GM23338 (cell line): ENCODE measurements at regions not wholly inside any gene's neighbourhood (a gene's known extent, or its start where the extent isn't known, plus 50 kb on each side); places are given as distances from the start of the nearest gene placed in this dataset.

Experiments
- ATAC-seq: fragments of 200-7000 bp; cut with Tn5 transposase; 3 replicates; pipeline ENCODE4 v1.9.1; 2020
- DNase-seq: peaks from one replicate; pipeline ENCODE4 v3.0.0-alpha.2; 2015; ENCODE audit warnings: low spot score
- H2AFZ ChIP-seq: fragments of 200-600 bp; sonication (generic); 2 replicates; pipeline ENCODE4 v1.8.0; 2016; ENCODE audit warnings: antibody characterized with exemption, mild to moderate bottlenecking, moderate library complexity
- H3F3A ChIP-seq: fragments of 200-600 bp; sonication (generic); replicated peaks from 2 replicates; pipeline ENCODE4 v1.8.0; 2017; ENCODE audit warnings: antibody characterized with exemption, mixed run types, low read depth
- H3K27ac ChIP-seq: fragments of 200-600 bp; sonication (generic); 2 replicates; pipeline ENCODE4 v1.6.1; 2016; ENCODE audit warnings: low read depth
- H3K27me3 ChIP-seq: fragments of 200-600 bp; sonication (generic); 2 replicates; pipeline ENCODE4 v1.8.0; 2016; ENCODE audit warnings: mild to moderate bottlenecking, mixed run types, moderate library complexity; ENCODE audit not compliant: insufficient read depth
- H3K36me3 ChIP-seq: fragments of 200-600 bp; sonication (generic); 2 replicates; pipeline ENCODE4 v1.8.0; 2016; ENCODE audit warnings: mild to moderate bottlenecking; ENCODE audit not compliant: insufficient read depth
- H3K4me1 ChIP-seq: fragments of 200-600 bp; sonication (generic); 2 replicates; pipeline ENCODE4 v1.8.0; 2016; ENCODE audit warnings: mild to moderate bottlenecking, moderate library complexity; ENCODE audit not compliant: insufficient read depth
- H3K4me2 ChIP-seq: fragments of 200-600 bp; sonication (generic); 2 replicates; pipeline ENCODE4 v1.7.1; 2017; ENCODE audit warnings: mixed run types
- H3K4me3 ChIP-seq: fragments of 200-600 bp; sonication (generic); 2 replicates; pipeline ENCODE4 v1.6.1; 2016; ENCODE audit warnings: mixed run types
- H3K79me2 ChIP-seq: fragments of 200-600 bp; sonication (generic); replicated peaks from 2 replicates; pipeline ENCODE4 v1.8.0; 2017; ENCODE audit warnings: mild to moderate bottlenecking; ENCODE audit not compliant: insufficient read depth
- H3K9me2 ChIP-seq: fragments of 200-600 bp; sonication (generic); 2 replicates; pipeline ENCODE4 v1.8.0; 2017; ENCODE audit not compliant: insufficient read depth
- H4K20me1 ChIP-seq: fragments of 200-600 bp; sonication (generic); replicated peaks from 2 replicates; pipeline ENCODE4 v1.8.0; 2017; ENCODE audit warnings: mild to moderate bottlenecking; ENCODE audit not compliant: insufficient read depth
- H3K27ac Mint-ChIP-seq: 2 replicates; pipeline ENCODE4 v1.8.0; 2020; ENCODE audit warnings: inconsistent platforms, mild to moderate bottlenecking, moderate library complexity, mixed read lengths
- H3K27me3 Mint-ChIP-seq: 3 replicates; pipeline ENCODE4 v1.8.0; 2022; ENCODE audit warnings: low read depth, mild to moderate bottlenecking, moderate library complexity, mixed read lengths, inconsistent platforms; ENCODE audit not compliant: insufficient read depth, poor library complexity
- H3K36me3 Mint-ChIP-seq: 3 replicates; pipeline ENCODE4 v1.8.0; 2021; ENCODE audit warnings: low read depth, mild to moderate bottlenecking, inconsistent platforms, moderate library complexity, mixed read lengths
- H3K4me1 Mint-ChIP-seq: 3 replicates; pipeline ENCODE4 v1.8.0; 2020; ENCODE audit warnings: mild to moderate bottlenecking, inconsistent platforms, mixed read lengths
- H3K4me3 Mint-ChIP-seq: 3 replicates; pipeline ENCODE4 v1.8.0; 2021; ENCODE audit warnings: moderate library complexity, mild to moderate bottlenecking, inconsistent platforms, mixed read lengths
- H3K9me3 Mint-ChIP-seq: 3 replicates; pipeline ENCODE4 v1.8.0; 2020; ENCODE audit warnings: moderate library complexity, mild to moderate bottlenecking, inconsistent platforms, mixed read lengths
- CREB1 ChIP-seq: fragments of 250-450 bp; sonication (Bioruptor Pico); IDR thresholded peaks from 2 replicates; pipeline ENCODE4 v1.5.0; 2020; ENCODE audit warnings: low read depth, mild to moderate bottlenecking, moderate library complexity
- EZH2 ChIP-seq: fragments of 200-600 bp; sonication (generic); IDR thresholded peaks from one replicate; pipeline ENCODE4 v1.8.0; 2017; ENCODE audit warnings: antibody characterized with exemption, mild to moderate bottlenecking, low read depth; ENCODE audit not compliant: unreplicated experiment
- EZH2phosphoT487 ChIP-seq: fragments of 200-600 bp; sonication (generic); IDR thresholded peaks from one replicate; pipeline ENCODE4 v1.8.1; 2018; ENCODE audit warnings: antibody characterized with exemption; ENCODE audit not compliant: unreplicated experiment
- JUNB ChIP-seq: IDR thresholded peaks from one replicate; pipeline ENCODE4 v1.6.1; 2016; ENCODE audit warnings: antibody characterized with exemption; ENCODE audit not compliant: unreplicated experiment
- NANOG ChIP-seq: IDR thresholded peaks from 2 replicates; pipeline ENCODE4 v1.6.1; 2016; ENCODE audit warnings: antibody characterized with exemption, borderline replicate concordance
- POLR2AphosphoS5 ChIP-seq: IDR thresholded peaks from 2 replicates; pipeline ENCODE4 v1.6.1; 2016; ENCODE audit warnings: antibody characterized with exemption, low read depth
- STAT1 ChIP-seq: IDR thresholded peaks from one replicate; pipeline ENCODE4 v1.6.1; 2016; ENCODE audit warnings: antibody characterized with exemption; ENCODE audit not compliant: unreplicated experiment
- ZNF114 ChIP-seq: fragments of 250-450 bp; sonication (Bioruptor Pico); IDR thresholded peaks from 2 replicates; pipeline ENCODE4 v1.5.0; 2020; ENCODE audit warnings: mild to moderate bottlenecking, moderate library complexity
- ZNF331 ChIP-seq: fragments of 250-450 bp; sonication (Bioruptor Pico); IDR thresholded peaks from 2 replicates; pipeline ENCODE4 v1.5.0; 2020; ENCODE audit warnings: low read depth, mild to moderate bottlenecking, moderate library complexity
- TF ChIP-seq, protein P1 (sequence below): fragments of 250-450 bp; sonication (Bioruptor Pico); IDR thresholded peaks from 2 replicates; pipeline ENCODE4 v1.5.0; 2020; ENCODE audit warnings: mild to moderate bottlenecking, moderate library complexity

DNA sequence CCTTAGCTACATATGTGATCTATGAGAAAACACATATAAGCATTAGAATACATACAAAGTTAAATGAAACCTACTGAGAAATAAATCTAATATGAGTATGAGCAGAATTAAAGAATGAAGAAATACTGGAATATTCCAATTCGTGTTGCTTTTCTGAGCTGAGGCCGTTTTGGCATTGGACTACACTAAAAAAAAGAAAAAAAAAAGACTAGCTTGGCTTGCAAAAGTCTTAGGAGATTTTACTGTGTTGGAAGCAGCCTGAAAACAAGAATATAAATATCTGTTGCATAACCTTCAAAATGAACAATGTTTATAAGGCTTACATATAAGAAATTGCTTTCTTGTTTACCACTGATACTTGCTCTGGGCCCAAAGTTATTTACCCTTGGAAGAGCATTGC lies 562.8 kb downstream of the TMEM182 start:
- Mint-ChIP-seq H3K27ac (no peak overlapping the region), H3K9me3 (peaks cover 3% of the 10 kb centered on the region; the same call in 1 of the 3 replicates), H3K4me3 (no peak overlapping the region), H3K36me3 (peaks cover 4% of the 10 kb centered on the region; the same call in 2 of the 3 replicates), H3K27me3 (no peaks in the 10 kb centered on the region), H3K4me1 (peaks cover 7% of the 10 kb centered on the region; the same call in 2 of the 3 replicates)
- H3K4me1 ChIP-seq, result 0 out of 2 replicates have a peak, but pooled peaks cover 5% of the 10 kb centered on the region
- no peaks in the 10 kb centered on the region for H3F3A ChIP-seq
- no peak overlapping the region for H3K4me3 ChIP-seq
- no peaks in the 10 kb centered on the region for H4K20me1 ChIP-seq
- no peaks in the 10 kb centered on the region for H3K79me2 ChIP-seq
- ATAC-seq, result no peak
- no peaks in the 10 kb centered on the region for H3K27me3 ChIP-seq
- no peaks in the 10 kb centered on the region for H3K36me3 ChIP-seq
- no peak overlapping the region for H3K27ac ChIP-seq
- H2AFZ ChIP-seq, result no peak overlapping the region
- 0 out of 2 replicates have a peak, but pooled peaks cover 6% of the 10 kb centered on the region for H3K9me2 ChIP-seq
- H3K4me2 ChIP-seq, result no peak overlapping the region
- DNase-seq, result no peak
- TF ChIP-seq STAT1, result no peak
- no peak for TF ChIP-seq ZNF331 (CRISPR knock-in tag)
- no peak for TF ChIP-seq POLR2AphosphoS5
- TF ChIP-seq NANOG, result no peak
- TF ChIP-seq ZNF114 (CRISPR knock-in tag), result no peak
- TF ChIP-seq CREB1 (CRISPR knock-in tag), result no peak

DNA sequence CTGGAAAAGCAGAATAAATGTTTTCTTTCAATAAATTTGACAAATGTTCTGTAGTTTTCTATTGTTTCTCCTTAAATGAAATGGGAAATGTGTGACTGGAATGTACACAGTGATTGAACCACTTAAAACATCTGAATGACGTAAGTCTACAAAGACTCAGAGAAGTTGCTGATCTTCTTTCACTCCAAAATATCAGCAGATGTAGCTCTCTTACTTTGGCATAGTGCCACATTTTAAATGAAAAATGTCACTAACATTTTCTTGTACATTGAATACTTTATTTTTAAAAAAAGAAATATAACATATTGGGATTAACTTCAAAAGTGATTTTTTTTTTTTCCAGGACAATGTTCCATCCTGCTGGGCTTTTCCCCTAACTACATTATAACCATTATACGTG lies 565.6 kb downstream of the TMEM182 start:
- no peak overlapping the region for H3K4me3 ChIP-seq
- Mint-ChIP-seq H3K27me3 (no peaks in the 10 kb centered on the region), H3K9me3 (peaks cover 8% of the 10 kb centered on the region; the same call in 2 of the 3 replicates), H3K36me3 (peaks cover 11% of the 10 kb centered on the region), H3K4me1 (peaks cover 7% of the 10 kb centered on the region; the same call in 2 of the 3 replicates), H3K4me3 (no peak overlapping the region), H3K27ac (no peak overlapping the region)
- H3K36me3 ChIP-seq, result no peaks in the 10 kb centered on the region
- no peaks in the 10 kb centered on the region for H3F3A ChIP-seq
- H3K79me2 ChIP-seq, result no peaks in the 10 kb centered on the region
- no peak overlapping the region for H2AFZ ChIP-seq
- DNase-seq, result no peak
- H3K4me1 ChIP-seq, result 0 out of 2 replicates have a peak, but pooled peaks cover 5% of the 10 kb centered on the region
- H3K27me3 ChIP-seq, result no peaks in the 10 kb centered on the region
- no peaks in the 10 kb centered on the region for H4K20me1 ChIP-seq
- no peak overlapping the region for H3K4me2 ChIP-seq
- H3K27ac ChIP-seq, result no peak overlapping the region
- no peak for ATAC-seq
- 0 out of 2 replicates have a peak, but pooled peaks cover 6% of the 10 kb centered on the region for H3K9me2 ChIP-seq
- TF ChIP-seq, protein P1, sequence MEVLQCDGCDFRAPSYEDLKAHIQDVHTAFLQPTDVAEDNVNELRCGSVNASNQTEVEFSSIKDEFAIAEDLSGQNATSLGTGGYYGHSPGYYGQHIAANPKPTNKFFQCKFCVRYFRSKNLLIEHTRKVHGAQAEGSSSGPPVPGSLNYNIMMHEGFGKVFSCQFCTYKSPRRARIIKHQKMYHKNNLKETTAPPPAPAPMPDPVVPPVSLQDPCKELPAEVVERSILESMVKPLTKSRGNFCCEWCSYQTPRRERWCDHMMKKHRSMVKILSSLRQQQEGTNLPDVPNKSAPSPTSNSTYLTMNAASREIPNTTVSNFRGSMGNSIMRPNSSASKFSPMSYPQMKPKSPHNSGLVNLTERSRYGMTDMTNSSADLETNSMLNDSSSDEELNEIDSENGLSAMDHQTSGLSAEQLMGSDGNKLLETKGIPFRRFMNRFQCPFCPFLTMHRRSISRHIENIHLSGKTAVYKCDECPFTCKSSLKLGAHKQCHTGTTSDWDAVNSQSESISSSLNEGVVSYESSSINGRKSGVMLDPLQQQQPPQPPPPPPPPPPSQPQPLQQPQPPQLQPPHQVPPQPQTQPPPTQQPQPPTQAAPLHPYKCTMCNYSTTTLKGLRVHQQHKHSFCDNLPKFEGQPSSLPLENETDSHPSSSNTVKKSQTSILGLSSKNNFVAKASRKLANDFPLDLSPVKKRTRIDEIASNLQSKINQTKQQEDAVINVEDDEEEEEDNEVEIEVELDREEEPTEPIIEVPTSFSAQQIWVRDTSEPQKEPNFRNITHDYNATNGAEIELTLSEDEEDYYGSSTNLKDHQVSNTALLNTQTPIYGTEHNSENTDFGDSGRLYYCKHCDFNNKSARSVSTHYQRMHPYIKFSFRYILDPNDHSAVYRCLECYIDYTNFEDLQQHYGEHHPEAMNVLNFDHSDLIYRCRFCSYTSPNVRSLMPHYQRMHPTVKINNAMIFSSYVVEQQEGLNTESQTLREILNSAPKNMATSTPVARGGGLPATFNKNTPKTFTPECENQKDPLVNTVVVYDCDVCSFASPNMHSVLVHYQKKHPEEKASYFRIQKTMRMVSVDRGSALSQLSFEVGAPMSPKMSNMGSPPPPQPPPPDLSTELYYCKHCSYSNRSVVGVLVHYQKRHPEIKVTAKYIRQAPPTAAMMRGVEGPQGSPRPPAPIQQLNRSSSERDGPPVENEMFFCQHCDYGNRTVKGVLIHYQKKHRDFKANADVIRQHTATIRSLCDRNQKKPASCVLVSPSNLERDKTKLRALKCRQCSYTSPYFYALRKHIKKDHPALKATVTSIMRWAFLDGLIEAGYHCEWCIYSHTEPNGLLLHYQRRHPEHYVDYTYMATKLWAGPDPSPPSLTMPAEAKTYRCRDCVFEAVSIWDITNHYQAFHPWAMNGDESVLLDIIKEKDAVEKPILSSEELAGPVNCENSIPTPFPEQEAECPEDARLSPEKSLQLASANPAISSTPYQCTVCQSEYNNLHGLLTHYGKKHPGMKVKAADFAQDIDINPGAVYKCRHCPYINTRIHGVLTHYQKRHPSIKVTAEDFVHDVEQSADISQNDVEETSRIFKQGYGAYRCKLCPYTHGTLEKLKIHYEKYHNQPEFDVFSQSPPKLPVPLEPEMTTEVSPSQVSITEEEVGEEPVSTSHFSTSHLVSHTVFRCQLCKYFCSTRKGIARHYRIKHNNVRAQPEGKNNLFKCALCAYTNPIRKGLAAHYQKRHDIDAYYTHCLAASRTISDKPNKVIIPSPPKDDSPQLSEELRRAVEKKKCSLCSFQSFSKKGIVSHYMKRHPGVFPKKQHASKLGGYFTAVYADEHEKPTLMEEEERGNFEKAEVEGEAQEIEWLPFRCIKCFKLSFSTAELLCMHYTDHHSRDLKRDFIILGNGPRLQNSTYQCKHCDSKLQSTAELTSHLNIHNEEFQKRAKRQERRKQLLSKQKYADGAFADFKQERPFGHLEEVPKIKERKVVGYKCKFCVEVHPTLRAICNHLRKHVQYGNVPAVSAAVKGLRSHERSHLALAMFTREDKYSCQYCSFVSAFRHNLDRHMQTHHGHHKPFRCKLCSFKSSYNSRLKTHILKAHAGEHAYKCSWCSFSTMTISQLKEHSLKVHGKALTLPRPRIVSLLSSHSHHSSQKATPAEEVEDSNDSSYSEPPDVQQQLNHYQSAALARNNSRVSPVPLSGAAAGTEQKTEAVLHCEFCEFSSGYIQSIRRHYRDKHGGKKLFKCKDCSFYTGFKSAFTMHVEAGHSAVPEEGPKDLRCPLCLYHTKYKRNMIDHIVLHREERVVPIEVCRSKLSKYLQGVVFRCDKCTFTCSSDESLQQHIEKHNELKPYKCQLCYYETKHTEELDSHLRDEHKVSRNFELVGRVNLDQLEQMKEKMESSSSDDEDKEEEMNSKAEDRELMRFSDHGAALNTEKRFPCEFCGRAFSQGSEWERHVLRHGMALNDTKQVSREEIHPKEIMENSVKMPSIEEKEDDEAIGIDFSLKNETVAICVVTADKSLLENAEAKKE (CRISPR knock-in tag), result no peak
- TF ChIP-seq ZNF331 (CRISPR knock-in tag) (no peak), NANOG (no peak), CREB1 (CRISPR knock-in tag) (no peak), EZH2 (no peak), EZH2phosphoT487 (no peak), JUNB (no peak), ZNF114 (CRISPR knock-in tag) (no peak), POLR2AphosphoS5 (no peak)
